ENCODE measurements at regions not wholly inside any gene's neighbourhood (a gene's known extent, or its start where the extent isn't known, plus 50 kb on each side); places are given as distances from the start of the nearest gene placed in this dataset.

DNA sequence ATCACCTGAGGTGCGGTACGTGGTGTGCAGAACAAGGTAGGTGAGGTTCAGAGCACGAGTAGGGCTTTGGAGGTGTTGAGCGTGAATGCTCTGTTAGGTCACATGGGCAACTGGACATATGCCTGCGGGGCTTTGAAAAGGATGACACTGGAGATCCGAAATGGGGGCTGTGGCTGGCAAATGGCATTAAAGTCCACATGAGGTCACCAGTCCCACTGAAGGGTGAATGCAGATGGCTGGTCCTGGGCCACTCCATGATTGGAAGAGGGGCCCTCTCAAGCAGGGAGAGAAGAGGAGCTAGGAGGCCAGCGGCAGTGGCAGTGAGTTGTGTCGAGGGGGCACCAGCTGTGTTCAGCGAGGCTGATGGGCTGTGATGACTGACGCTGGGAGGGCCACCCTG lies 254.9 kb upstream of the SHH start:
- DNase-seq (ENCODE audit: low read depth), result no peak

DNA sequence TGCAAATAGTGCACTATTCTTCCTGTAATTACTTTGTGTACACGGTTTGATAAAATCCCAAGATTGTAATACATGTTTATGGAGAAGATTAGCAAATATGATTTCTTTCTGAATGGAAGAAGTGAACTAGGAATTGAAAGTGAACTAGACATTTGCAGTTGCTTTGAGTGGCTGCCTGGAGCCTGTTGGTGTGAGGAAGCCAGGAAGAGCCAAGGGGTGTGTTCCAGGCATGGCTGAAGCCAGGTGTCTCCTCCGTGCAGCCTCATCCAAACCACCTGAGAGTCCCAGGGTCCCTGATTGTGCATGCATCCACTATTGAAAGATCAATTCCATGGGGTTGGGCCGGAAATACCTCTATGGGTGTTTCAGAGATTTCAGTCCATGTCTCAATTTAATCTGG lies 253.1 kb upstream of the SHH start:
- no peak for DNase-seq (ENCODE audit: low read depth)

DNA sequence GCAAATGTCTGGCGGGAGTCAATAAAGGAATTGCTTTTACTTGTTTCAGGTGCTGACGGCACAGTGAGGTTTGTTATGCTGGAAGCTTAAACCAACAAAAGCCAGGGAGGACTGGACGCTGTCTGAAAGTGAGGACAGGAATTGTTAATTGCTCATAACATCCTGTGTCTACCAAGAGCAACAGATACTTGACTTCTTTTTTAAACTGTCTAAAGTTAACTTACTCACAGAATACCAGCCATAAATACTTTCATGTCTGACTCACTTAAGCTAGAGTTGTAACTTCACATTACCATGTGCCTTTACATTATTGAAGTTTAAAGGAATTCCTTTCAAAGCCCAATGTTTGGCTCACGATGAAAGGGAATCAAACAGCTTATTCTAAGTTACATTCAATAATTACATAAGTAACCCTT lies 252.7 kb upstream of the SHH start:
- DNase-seq (ENCODE audit: low read depth), result no peak

DNA sequence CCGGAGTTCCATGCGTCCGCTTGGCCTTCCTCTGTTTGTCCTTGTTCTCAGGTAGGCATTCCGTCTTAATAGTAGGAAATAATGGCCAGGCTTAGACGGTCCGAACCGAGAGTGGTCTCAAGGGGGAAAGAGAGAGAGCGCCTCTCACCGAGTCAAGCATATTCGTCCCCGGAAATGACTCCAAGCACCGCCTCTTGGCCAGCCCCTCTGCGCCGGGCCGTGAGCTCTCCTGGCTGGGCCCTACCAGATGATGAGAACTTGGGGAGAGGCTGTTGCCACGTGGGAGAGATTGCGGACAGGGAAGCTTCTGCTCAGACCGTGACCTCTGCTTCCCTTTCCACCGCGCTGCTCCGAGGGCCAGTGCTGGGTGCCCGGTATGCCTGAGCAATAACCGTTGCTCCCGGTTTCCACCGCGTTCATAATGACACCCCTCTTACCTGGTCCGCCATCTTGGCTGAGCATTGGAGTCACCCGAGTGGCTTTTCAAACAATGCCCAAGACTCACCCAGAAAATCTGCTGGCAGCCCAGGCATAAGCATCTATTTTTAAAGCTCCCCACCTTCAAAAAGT lies 251.1 kb upstream of the SHH start:
- DNase-seq (ENCODE audit: low read depth), result no peak

DNA sequence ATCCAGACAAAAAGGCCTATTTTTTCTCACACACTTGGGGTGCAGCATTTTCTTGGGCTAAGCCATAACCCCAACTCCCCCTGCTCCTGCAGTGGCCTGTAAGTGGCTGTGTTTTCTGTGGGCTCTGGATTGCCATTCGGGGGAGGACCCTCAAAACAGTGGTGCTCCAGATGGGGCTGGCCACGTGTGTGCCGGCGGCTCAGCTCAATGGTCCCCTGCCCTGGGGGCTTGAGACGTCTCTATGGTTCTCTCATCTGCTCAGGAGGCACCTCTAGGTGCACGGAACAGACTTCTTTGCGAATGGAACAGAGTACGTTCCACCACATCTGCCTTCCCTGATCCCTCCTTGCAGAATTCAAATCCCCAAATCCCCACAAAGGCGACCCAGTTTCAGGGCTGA lies 250.0 kb upstream of the SHH start:
- DNase-seq (ENCODE audit: low read depth), result no peak

DNA sequence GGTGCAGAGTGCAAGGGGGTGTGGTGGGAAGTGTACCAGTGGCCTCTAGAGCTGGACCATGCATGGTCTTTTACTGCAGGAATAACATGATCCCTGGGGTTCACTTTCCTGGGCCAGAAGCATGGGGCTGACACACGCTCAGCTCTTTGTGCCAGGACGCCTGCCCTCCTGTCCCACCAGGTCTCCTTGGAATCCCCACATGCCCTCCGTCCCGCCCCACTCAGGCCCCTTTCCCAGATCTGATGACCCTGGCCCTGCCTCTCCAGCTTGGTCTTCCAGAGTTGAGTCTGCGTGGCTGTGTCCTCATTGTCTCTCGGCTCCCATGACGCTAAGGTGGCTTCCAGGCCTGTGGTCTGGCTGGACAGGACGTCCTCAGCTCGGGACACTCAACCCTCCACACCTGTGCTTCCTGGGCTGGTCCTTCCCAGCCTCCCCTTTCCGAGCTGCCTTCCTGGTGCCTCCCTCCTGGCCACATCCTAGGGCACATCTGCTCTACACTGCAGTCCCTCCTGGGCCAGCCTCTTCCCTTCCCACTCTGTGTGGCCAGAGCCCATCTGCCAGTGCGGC lies 249.5 kb upstream of the SHH start:
- no peak for DNase-seq (ENCODE audit: low read depth)

DNA sequence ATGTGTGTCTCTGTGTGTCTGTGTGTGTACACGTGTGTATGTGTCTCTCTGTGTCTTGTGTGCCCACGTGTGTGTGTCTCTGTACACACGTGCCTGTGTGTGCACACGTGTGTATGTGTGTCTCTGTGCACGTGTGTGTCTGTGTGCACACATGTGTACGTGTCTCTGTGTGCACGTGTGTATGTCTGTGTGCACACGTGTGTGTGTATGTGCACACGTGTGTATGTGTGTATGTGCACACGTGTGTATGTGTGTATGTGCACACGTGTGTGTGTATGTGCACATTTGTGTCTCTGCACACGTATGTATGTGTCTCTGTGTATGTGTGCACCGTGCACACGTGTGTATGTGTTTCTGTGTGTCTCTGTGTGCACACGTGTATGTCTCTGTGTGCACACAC lies 248.7 kb upstream of the SHH start:
- no peak for DNase-seq (ENCODE audit: low read depth)

DNA sequence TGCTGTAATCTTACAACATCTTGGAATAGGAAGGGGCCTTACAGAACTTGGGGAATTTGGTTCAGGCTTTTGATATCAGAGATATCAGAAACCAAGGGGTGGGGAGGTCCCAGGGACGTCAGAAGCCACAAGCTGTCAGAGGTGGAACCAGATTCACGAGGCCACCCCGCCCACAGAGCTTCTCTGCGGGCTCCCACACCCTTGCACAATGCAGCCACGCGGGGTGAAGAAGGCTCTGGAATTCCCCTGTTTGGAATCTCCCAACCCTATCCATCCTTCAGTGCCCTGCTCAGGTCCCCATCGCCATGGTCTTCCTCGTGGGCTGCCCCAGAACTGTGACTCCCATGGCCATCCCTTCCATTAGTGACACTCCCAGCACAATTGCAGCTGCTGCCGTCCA lies 247.1 kb upstream of the SHH start:
- no peak for DNase-seq (ENCODE audit: low read depth)

DNA sequence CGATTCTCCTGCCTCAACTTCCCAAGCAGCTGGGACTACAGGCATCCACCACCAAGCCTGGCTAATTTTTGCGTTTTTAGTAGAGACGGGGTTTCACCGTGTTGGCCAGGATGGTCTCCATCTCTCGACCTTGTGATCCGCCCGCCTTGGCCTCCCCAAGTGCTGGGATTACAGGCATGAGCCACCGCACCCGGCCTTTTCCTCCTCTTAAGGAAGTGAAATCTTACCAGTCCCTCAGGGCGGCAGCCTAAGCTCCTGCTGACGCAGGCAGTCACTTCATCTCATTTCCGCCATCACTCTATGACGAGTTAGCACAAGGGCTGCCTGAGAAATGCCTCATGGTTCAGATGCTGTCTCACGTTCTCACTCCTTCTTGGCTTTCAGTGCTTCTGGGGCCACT lies 246.0 kb upstream of the SHH start:
- DNase-seq (ENCODE audit: low read depth), result no peak

DNA sequence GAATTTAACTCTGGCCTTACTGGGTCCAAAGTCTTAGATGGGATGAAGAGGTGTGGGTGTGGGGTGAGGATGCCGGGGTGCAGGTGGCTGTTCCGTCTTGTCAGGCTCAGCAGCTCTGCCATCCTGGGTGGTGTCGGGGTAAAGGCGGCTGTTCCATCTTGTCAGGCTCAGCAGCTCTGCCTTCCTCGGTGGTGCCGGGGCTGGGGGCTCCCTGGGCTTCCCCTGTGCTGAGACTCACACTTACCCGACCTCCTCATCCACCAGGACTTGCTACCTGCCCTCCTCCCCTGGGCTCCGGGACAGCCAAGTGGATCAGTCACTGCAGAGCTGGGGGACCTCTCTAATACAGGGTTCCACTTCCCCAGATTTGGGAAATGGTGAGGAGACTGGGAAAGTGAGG lies 244.3 kb upstream of the SHH start:
- DNase-seq (ENCODE audit: low read depth), result no peak

DNA sequence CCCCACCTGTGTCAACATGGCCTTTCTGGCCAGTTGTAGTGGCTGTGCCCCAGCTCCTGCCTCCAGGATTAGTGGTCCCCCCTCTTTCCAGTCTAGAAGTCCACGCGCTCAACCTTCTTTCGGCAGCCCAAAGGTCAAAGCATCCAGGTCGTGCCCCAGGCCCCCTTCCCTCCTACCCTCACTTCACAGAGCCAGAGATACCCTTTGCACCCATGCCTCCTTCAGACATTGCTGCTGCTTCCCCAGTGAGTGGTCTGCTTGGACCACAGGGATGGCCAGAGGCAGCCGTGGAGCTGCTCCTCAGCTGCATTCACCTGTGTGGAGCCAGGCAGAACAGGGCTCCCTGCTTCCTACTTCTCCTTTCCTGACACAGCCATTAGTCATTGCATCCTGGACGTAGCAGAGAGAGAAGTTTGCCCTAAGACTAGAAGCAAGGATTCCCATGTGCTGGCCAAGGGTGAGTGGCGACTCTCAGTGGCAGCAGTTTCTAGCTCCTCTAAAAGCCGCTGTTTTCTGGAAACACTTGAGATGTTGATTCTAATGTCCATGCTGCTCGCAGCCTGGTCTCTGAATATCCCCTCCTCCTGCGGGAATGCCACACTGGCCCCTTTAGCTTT lies 243.1 kb upstream of the SHH start:
- no peak for DNase-seq (ENCODE audit: low read depth)

DNA sequence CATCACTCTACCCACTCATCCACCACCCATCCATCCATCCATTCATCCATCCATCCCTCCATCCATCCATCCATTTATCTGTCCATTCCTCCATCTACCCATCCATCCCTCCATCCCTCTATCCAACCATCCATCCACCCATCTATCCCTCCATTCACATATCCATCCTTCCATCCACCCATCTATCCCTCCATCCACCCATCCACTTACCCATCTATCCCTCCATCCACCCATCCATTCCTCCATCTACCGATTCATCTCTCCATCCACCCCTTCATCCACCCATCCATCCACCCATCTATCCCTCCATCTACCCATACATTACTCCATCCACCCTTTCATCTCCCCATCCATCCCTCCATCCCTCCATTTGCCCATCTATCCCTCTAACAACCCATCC lies 239.6 kb upstream of the SHH start:
- no peak for DNase-seq (ENCODE audit: low read depth)

DNA sequence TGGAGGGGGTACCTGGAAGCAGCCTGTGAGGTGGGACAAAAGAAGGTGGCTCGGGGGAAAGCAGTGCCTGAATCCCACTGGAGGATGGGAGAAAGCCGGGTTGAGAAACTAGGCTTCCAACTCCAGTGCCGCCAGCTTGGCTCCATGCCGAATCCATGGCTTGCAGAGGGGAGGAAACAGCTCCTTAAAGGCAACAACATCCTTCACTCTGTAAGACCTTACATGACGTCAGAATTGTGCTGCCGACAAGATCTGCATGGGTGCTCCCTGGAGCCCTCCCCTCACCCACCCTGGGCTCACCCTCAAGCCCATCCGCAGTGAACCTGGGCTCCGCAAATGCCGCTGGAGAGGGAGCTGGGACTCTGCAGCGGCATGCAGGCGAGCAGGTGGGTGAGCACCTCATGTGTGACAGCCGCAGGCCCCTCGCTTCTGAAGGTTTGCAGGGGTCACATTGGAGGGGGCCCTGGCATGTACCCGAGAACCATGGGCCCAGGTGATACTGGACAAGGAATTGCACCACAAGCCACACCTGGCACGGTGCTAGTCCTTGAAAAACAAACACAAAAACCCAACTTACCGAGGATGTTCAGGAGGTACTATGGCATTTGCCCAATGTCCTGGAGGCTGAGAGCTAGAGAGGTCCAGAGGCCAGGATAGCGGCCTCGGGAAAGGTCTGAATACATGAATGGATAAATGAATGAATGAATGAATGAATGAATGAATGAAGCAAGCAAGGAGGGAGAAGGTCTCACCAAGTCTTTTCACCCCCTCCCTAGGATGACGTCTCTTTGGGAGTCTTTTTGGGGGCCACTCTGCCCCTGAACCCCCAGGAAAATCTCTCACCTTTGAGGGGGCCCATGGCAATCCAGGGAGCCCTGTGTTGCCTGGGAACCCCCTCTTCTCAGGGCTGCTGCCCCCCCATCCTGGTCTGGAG lies 238.6 kb upstream of the SHH start:
- no peak for DNase-seq (ENCODE audit: low read depth)

DNA sequence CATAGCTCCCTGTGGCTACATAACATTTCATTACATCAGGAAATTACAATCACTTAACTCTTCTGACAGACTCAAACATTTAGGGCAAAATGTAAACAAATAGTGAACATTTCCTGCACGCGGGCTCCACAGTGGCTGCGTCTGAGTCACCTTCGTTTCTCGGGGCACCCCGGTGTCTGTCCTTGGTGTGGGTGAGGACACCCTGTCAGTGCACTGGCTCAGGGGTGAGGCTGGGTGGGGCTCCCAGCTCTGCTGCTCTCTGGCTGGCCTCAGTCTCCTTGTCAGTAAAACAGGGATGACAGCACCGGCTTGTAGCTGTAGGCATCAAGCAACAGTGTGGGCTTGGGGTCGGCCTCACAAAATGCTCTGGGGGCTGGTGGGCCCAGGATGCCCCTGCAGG lies 237.1 kb upstream of the SHH start:
- DNase-seq (ENCODE audit: low read depth), result no peak

DNA sequence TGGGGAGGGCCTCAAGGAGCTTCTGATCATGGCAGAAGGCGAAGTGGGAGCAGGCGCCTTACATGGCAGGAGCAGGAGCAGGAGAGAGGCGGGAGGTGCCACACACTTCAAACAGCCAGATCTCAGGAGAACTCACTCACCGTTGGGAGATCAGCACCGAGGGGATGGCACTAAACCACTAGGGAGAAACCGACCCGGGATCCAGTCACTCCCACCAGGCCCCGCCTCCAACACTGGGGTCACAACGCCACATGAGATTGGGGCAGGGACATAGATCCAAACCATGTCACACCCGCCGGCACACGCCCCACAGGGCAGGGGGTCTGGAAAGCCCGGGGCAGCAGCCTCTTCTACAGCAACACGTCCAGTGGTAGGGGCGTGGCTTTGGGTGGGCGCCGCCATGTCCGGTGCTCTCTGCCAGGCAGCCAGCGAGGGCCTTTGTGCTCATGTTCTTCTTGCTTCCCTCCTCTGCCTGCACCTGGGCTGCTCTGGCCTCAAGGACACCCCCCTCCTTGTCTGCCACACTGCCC lies 233.8 kb upstream of the SHH start:
- DNase-seq (ENCODE audit: low read depth), result no peak

DNA sequence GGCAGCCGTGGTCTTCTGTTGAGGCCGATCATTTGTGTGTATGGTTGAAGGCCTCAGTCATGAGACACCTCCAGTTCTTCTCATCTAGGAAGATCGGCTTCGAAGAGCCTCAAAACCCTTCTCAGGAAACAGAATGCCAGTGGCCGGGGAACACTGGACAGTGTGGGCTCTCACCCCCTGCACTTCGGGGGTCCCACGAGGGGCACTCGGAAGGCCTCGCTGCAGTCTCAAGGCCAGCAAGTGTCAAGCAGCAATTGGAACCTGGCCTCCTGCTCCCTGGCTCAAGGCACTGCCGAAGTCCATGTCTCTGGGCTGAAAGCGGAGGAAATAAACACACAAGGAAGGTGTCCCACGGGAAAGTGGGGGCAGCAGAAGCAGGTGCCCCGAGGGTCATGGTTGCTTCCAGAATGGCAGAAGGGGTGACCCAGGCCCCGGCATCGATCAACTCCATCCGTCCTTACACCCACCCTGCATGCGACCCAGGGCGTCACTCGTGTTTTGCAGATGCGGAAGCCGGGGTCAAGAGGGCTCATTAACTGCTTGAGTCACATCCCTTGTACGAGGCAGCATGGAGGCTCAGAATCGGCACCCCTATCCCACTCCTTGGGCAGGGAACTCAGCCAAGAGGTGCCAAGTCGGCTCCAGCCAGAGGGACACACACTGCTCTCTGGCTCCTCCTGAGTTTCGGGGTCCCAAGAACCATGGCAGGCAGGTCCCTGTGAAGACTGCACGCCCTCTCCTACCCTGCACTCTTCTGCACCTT lies 231.3 kb upstream of the SHH start:
- no peak for DNase-seq (ENCODE audit: low read depth)

DNA sequence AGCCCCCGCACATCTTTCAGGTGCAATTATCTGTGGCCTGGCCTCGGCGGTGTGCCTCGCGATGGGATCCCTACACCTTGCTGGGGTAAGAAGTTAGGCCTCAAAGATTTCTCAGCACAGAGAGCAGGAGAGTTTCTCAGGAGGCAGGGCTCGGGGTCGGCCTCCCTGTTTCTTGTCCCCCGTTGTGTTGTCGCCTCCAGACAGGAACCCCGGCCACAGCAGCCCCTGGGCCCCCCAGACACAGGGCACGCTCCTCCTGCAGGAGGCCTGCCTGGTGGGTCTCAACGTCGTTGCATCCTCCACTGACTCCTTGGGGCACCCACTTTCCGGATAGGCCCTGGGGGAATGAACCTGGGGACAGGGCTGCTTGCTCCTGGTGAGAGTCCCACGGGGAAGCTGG lies 229.1 kb upstream of the SHH start:
- no peak for DNase-seq (ENCODE audit: low read depth)

DNA sequence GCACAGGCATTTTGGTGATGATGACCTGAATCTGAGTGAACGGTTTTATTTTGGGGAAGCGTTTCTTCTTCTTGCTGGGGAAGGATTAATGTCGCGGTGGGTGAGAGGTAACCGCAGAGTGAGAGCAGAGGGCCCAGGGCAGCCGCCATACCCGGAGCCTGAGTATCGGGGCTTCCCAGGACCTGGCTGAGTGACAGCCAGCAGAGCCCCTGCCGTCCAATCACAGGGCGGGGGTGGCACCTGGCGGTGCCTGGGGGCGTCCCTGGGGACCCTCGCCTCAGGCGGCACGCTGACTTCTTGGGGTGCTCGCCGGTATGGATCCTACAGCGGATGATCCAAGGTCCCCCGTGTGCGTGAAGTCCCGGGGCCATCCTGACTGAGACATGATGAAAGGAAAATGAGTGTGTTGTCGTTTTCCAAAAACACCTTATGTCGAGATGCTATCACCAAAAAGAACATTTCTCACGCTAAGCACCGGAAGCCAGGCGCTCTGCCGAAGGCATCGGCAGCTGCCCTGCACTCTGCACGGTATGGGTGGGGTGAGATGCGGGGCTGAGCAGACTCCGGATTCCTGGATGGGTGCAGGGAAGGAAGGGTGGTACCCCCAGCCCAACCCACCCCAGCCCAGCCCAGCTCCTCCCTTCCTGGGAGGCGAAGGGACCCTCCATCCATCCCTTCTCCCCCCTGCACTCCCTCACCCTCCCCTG lies 227.9 kb upstream of the SHH start:
- DNase-seq (ENCODE audit: low read depth), result no peak

DNA sequence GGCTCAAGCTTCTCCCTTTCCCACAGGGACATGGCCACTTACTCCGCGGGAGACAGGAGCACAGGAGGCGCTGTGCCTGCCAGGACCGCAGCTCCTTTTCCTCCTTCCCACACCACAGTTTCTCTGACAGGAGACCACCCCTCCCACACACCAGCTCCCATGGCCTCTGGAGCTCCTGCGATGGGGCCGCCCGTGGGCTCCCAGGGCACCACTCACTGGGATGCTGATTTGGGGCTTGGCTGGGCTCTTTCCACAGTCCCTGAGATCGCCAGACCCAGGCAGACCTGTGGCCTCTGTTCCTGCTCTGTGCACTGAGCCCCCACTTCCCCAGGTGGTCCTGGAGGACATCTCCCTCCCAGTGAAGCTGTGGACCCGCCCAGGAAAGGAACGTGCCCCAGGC lies 226.9 kb upstream of the SHH start:
- DNase-seq (ENCODE audit: low read depth), result no peak

DNA sequence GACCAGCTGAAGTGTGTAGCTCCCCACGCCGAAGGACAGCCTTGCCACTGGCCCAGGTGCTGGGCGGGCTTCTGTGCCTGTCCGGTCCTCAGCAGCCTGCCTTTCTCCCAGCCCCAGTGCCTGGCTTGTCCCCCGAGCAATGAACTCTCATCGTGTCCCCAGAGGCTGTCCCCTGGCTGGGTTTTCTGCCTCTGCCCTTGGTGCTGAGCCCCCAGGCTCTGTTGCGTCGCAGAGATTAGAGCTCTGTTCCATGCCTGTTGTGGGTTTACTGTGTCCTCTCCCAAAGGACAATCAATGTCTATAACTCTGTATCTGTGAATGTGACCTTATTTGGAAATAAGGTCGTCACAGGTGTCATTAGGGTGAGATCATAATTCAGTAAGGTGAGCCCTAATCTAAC lies 226.1 kb upstream of the SHH start:
- DNase-seq (ENCODE audit: low read depth), result no peak

DNA sequence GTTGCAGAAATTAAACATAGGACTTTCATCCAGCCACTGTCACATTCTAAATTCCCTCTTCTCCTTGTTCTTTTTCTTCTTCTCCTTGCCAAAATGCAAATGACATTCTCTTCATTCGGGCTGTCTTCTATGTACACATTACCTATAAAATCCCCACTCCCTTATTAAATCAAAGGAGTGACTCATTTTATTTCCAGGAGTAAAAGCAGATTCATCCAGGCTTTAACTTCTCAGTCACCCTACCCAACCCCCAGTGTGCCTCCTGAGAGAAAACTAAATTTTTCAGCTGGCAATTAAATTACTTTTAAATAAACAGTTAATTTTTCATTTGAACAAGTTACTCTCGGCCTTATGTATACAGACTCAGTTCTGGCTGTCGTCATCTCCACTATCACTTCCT lies 223.9 kb upstream of the SHH start:
- DNase-seq (ENCODE audit: low read depth), result no peak

All from EH (cell line).